ENCODE measurements at regions not wholly inside any gene's neighbourhood (a gene's known extent, or its start where the extent isn't known, plus 50 kb on each side); places are given as distances from the start of the nearest gene placed in this dataset.
"Not testable (repeated sequence)": the region's sequence is repeated elsewhere in the genome, so short reads cannot be mapped to it uniquely, and the experiment has no call there.

DNA sequence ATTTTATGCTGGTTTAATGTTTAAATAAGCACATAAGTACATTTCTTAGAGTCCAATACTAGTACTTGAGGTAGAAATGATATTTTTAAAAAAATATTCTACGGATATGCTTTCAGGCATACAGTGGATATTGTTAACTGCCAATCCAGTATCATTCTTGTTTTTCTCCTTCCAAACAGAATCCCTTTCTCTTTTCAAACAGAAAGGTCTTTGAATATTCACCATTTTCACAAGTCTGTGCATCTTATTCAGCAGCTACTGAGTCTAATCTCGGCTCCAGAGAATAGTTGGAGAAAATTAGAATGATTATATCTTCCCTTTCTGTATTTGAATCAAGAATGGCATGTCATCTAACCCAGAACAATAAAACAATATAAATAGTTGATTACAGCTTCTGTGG, 174.5 kb downstream of the GOLGA6L6 start:
- no peak for DNase-seq (ENCODE audit: low read depth)

GRCh38 chr15:20363591-20363990, 178.0 kb downstream of the GOLGA6L6 start:
- not testable (repeated sequence) for DNase-seq (ENCODE audit: low read depth)

DNA sequence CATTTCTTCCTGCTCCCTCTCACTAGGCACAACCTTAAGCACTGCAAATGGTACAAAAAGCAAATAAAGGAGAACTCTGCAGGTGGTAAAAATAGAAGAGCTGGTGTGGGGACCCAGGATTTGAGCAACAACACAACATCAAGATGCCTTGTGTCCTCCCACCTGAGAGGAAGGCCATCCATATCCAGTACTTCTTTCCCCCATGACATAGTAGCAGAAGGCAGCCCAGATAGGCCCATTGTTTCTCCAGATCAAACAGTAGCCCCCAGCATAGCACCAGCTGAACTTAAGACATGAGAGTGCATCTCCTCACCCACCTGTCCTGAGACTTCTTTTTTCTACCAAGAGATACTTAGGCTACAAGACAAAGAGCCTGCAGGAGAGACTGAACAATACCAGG, 180.5 kb downstream of the GOLGA6L6 start:
- no peak for DNase-seq (ENCODE audit: low read depth)

DNA sequence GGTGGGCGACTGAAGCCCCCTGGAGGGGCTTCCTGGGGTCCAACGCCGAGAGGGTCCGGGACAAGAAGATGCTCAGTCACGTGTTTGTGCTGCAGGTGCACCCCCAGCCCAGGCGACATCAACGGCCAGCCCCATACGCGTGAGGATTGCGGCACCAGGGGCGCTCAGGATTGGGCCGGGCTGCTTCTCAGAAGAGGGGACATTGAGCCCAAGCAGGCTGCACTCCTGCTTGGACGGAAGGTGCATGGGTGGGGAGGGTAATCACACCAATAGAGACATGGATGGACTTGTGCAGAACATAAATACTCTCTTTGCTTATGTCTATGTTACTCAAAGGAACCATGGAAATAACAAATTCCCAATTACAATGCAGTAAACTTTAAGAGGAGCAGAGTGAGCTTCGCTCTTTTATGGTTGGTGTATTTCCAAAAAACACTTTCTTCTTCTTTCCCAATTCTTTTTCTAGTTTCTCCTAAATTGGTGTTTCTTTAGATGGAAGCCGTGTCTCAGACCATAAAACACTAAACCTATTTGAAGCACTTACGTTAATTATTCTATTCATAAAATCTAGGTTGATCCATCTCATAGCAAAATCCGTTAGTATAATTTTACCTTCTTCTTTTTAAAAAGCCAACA, 182.7 kb downstream of the GOLGA6L6 start:
- no peak for DNase-seq (ENCODE audit: low read depth)

- no peak for DNase-seq (ENCODE audit: low read depth)
These were observed 183.4 kb downstream of the GOLGA6L6 start for GRCh38 chr15:20358066-20358778.

DNA sequence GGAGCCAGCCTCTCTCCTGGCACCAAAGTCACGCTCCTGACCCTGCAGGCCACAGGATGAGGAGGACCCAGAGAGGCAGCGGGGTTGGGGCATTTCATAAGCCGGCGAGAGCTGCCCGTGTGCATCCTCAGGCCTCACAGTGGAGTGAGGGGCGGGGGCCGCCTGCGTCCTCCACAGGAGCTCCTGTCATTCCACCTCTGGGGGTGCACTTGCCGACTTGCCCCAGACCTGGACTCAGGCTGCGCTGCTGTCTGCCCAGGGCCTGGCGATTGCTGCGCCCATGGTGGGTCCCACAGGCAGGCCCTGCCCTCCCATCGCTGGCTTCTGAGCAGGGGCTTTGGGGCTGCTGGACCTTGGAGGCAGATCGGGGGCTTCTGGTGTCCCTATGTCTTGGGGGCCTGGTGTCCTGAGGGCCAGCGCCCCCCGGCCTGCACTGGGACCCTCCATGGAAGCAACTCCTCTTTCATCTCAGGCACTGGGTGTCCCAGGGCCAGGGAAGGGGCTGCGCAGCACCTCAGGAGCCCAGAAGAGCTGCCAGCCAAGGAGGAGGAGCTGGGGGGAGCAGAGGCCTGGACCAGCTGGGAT, 184.0 kb downstream of the GOLGA6L6 start:
- no peak for DNase-seq (ENCODE audit: low read depth)

DNA sequence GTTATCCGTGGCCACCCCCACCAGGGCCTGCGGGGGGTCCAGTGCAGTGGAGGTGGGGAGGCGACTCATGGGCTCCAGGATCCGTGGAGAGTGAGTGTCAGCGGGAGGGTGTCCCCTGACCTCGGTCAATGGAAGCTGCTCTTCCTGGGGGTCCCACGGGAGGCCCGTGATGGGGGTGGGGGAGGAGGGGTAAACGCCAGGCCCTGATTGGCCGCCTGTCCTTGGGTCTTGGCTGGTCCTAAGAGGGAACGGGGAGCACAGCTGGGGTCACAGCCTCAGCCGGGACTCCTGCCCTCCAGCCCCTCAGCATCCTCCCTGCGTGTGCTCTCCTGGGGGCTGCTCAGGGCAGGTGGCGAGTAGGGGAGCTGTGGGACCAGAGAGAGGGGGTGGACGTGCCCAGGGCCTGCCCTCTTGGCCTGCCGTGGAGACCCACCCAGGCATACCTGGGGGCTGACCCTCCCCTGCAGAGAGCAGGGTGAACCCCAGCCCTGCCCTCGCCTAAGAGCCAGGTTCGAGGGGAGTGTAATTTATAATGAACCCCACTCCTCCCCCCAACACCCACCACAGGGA, 184.6 kb downstream of the GOLGA6L6 start:
- no peak for DNase-seq (ENCODE audit: low read depth)

DNA sequence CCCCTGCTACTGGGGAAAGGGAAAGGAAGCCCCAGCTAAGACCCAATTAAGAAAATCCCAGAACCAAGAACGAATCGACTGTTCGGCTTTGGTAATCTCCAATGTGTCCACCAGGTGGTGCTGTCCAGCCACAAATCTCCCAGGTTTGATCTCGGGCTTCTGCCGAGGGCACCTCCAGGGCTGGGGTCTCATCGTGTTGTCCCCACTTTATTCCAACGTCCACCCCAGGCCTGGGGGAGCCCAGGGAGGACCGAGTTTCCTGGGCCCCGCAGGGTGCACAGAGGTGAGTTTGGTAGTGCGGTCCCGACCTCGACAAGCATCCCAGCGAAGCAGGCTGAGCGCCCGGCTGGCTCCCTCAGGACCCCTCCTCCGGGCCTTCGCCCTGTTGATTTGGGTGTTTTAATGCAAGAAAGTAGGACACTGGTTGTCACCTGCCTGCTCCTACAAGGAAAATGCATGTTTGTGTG, 185.1 kb downstream of the GOLGA6L6 start:
- DNase-seq (ENCODE audit: low read depth), result peak; percentile 74

DNA sequence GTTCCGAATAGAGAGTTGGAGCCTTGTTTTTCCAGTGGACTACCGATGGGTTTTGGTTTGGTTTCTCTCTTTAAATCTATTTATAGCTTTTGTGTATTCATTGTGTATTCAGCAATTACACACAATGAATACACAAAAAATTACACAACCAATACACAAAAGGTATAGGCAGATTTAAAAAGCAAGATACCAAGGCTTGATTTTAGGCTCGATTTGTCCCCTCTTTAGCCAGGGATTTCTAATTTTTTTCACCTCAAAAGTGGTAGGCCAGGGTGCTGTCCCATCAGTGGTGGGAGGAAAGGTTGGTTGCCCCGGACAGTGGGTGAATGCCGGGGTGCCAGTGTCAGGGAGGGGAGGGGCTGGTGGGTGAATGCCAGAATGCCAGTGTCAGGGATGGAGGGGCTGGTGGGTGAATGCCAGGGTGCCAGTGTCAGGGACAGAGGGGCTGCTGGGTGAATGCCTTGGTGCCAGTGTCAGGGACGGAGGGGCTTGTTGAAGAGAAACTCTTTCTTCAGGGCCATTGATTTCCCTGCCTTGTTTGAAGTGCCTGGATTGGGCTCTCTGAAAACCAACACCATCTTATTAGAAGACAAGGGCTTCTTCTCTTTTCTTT, 186.2 kb downstream of the GOLGA6L6 start:
- DNase-seq (ENCODE audit: low read depth), result no peak

DNA sequence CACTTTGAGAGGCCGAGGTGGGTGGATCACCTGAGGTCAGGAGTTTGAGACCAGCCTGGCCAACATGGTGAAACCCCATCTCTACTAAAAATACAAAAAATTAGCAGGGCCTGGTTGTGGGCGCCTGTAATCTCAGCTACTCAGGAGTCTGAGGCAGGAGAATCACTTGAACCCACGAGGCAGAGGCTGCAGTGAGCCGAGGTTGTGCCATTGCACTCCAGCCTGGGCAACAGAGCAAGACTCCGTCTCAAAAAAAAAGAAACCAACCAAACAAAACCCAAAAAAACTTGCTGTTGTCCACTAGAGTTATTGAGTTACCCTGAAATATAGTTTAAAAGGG, 186.7 kb downstream of the GOLGA6L6 start:
- not testable (repeated sequence) for DNase-seq (ENCODE audit: low read depth)

- no peak for DNase-seq (ENCODE audit: low read depth)
These were observed 187.4 kb downstream of the GOLGA6L6 start for GRCh38 chr15:20353966-20354883.

DNA sequence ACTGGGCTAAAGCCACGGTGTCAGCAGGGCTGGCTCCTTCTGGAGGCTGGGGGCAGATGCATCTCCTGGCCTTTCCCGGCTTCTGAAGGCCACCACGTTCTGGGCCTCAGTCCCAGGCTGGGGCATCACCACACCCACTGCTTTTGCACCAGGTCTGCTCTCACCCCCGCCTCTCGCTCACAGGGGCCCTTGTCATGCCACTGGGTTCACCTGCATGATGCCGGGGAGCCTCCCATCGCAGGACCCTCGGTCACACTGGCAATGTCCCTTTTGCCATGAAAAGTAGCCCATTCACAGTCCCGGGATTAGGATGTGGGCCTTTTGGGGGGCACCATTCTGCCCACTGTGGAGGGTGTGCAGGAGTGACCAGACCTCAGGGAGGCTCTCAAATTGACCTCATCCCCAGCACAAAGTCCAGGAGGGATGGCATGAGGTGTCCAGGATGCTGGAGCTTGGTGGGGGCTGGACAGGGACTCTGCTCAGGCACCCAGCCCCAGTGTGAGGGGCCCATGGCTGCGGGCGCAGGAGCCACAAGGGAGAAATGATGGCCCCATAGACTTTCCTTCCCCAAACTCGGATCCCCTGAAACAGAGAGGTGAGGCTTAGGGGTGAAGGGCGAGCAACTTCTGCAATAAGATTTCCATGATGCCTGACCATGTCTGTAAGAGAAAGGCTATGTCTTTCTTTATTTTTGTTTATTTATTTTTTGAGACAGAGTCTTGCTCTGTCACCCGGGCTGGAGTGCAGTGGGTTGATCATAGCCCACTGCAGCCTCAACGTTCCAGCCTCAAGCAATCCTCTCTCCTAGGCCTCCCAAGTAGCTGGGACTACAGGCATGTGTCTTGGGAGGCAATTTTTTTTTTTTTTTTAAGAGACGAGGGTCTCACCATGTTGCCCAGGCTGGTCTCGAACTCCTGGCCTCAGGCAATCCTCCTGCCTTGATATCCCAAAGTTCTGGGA, 189.1 kb downstream of the GOLGA6L6 start:
- no peak for DNase-seq (ENCODE audit: low read depth)

DNA sequence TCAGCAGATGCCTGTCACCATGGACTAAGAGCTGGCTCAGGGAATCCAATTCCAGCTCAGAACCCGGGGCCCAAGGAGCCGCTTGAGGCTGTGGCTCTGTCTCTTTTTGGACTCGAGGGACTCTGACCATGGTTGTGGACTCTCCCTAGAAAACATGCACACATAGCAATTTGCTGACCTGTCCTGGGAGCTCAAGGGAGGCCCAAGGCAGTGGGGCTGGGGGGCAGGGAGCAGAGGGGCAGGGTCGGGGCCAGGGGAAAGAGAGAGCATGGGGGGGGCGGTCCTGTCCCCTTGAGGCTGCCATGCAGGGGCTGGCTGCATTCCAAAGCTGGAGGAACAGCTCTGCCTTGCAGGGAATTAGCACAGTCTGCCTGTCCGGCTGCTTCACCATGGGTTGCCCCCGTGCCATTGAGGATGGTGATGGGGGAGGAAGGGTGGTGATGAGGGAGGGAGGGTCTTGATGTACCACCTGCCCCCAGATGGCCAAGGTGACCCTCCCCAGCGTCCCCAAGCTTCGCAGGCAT, 190.1 kb downstream of the GOLGA6L6 start:
- DNase-seq (ENCODE audit: low read depth), result no peak

DNA sequence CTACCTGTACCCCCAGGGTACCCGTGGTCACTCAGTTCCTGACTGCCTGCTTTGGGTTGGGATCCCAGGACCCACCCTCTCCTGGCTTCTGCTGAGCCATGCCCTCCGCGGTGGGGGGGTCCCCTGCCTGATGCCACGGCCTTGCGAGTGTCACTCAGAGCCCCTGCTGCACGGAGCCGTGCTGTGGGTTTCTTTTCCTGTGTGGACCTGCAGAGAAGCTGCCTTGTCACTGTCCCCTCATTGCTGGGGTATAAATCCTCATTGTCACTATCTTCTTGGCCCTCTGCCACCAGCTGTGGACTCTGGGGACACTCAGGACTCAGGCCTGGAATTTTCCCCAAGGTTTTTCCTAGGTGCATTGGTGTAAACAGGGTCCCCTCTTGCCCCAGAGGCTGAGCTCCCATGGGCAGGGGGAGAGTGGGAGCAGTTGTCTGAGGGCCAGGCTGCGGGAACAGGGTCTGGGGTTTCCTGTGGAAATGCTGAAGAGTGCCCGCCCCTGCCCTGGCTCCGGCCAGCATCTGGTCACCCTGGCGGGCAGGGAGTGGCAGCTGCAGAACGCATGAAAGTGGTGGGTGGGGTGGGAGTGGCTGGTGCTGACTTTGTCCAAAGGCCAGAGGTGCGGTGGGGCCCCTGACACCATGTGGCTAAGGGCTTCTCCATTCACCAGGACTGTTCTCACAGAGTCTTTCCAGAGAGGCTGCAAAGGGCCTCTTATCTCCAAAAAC, 191.7 kb downstream of the GOLGA6L6 start:
- no peak for DNase-seq (ENCODE audit: low read depth)

- no peak for DNase-seq (ENCODE audit: low read depth)
These were observed 192.5 kb downstream of the GOLGA6L6 start for GRCh38 chr15:20348900-20349773.

GRCh38 chr15:20348291-20348899, 193.2 kb downstream of the GOLGA6L6 start:
- DNase-seq (ENCODE audit: low read depth), result no peak

DNA sequence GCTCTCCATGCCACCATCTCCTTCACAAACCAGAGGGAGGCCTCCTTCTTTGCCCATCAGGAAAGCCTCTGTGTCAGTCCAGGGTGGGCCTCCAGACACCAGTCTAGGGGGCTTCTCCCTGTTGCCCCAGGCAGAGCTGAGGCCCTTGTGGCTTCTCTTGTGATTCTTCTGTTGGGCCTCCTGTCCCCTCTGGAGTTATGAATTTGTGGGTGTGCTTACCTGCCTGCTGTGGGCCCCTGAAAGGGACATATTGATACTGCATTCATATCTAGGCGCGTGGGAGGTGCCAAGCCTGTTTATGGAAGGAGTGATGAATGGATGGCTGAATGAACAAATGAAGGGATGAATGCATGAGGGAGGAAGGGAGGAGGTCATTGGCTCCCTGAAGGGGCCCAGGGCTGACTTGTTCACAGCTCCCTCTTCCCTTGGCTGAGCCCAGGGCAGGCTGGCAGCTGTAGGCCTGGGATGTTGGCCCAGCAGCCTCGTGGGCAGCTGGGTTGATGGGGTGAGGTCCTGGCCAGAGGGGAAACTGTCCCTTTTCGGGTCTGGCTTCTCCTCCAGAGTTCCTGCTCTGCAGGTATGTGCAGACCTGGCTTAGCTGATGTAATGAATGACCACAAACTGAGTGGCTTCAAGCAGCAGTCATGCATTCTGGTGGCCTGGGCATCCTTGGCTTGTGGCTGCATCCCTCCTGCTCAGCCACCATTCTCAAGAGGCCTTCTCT, 195.4 kb downstream of the GOLGA6L6 start:
- no peak for DNase-seq (ENCODE audit: low read depth)

Measured in activated gamma-delta T cell treated with anti-CD3 and anti-CD28 coated beads, Interleukin-2, amount 50 U/mL, for 16 hours (primary cell).